Heart left ventricle (tissue), 16 donors: ENCODE measurements at regions not wholly inside any gene's neighbourhood (a gene's known extent, or its start where the extent isn't known, plus 50 kb on each side); places are given as distances from the start of the nearest gene placed in this dataset.

Source experiments
- ATAC-seq, 4 donors: fragments of 200-7000 bp; cut with Tn5 transposase; one replicate each; pipeline ENCODE4 v1.9.1; 2020 to 2022; ENCODE audit warnings: moderate library complexity in 4 of 4, mild to moderate bottlenecking in 3 of 4, moderate number of reproducible peaks in 1 of 4
- DNase-seq, 5 donors: peaks; one replicate each; pipeline ENCODE4 v3.0.0-alpha.2; 2020
- H3K27ac ChIP-seq, 12 donors: fragments of 200-600 bp; sonication (generic) in 4 of 12; one replicate each; pipeline versions ENCODE4 v1.5.0 to v1.8.0; 2016 to 2022; ENCODE audit warnings: mild to moderate bottlenecking in 2 of 12
- H3K27me3 ChIP-seq, 9 donors: fragments of 200-600 bp; sonication (generic) in 2 of 9; one replicate each; pipeline versions ENCODE4 v1.5.1 to v1.8.0; 2016 to 2022; ENCODE audit warnings: mild to moderate bottlenecking in 3 of 9
- H3K36me3 ChIP-seq, 9 donors: fragments of 200-600 bp; sonication (generic) in 2 of 9; one replicate each; pipeline versions ENCODE4 v1.5.0 to v1.8.0; 2018 to 2022; ENCODE audit warnings: mild to moderate bottlenecking in 2 of 9
- H3K4me1 ChIP-seq, 12 donors: fragments of 200-600 bp; sonication (generic) in 4 of 12; one replicate each; pipeline versions ENCODE4 v1.5.0 to v1.8.0; 2016 to 2022; ENCODE audit warnings: mild to moderate bottlenecking in 3 of 12
- H3K4me3 ChIP-seq, 12 donors: fragments of 200-600 bp; sonication (generic) in 4 of 12; one replicate each; pipeline versions ENCODE4 v1.5.0 to v1.8.0; 2017 to 2022; ENCODE audit warnings: mild to moderate bottlenecking in 9 of 12, moderate library complexity in 4 of 12
- H3K9me3 ChIP-seq, 12 donors: fragments of 200-600 bp; sonication (generic) in 4 of 12; one replicate each; pipeline versions ENCODE4 v1.5.0 to v1.8.0; 2016 to 2022; ENCODE audit warnings: mild to moderate bottlenecking in 1 of 12
- POLR2A ChIP-seq, 2 donors: fragments of 450-650 bp; IDR thresholded peaks; one replicate each; pipeline ENCODE4 v1.6.1; 2017; ENCODE audit warnings: antibody characterized with exemption in 2 of 2, mild to moderate bottlenecking in 2 of 2, moderate library complexity in 2 of 2
- WGBS, 4 donors: extraction: QIAGEN DNeasy Blood & Tissue Kit in 2 of 4; methylation state at CpG; one replicate each; pipeline versions ENCODE4 v1.1.5 to v1.1.7; 2013 to 2018; 5-methylcytosine and 5-hydroxymethylcytosine counted together
- intact Hi-C, 10 donors: fragments of 100-400 bp; cut with DNase I; formaldehyde crosslinking; loops; one replicate each; pipeline versions ENCODE4 v1.11.1 to v1.14.2; 2022
- TF ChIP-seq, protein P1 (sequence below), 12 donors: fragments of 200-600 bp; sonication (generic) in 4 of 12; IDR thresholded peaks; one replicate each; pipeline versions ENCODE4 v1.5.0 to v1.8.0; 2018 to 2022; ENCODE audit warnings: antibody characterized with exemption in 12 of 12, mild to moderate bottlenecking in 5 of 12
- donor health status: ischemic (EF 13 %, LVEDD 7.1; RV severe dilation, severe dysfunction).
- donor health status: healthy with polysubstance abuse.
- donor health status: DM: no; HTN: yes; CAD: no.
- donor health status: DM: no; HTN: no; CAD: no.
- donor health status: ischemic (EF 25% LVEDD 6.9; RV normal size, moderate dysfunction).
- donor health status: ischemic (EF 25% LVEDD 5.7; RV mildly dilated, moderate dysfunction).
- donor health status: healthy.
- donor health status: DM: yes; HTN: yes; CAD: no.
- donor health status: ischemic (EF 35%, LVEDD 5.7; RV mildly dilated, moderate dysfunction).
- donor health status: nonischemic (EF 11% LVEDD 7.7; RV severe dilation, severe dysfunction).
- donor health status: DM: yes; HTN: yes; CAD: no.
- donor health status: PGD.
- donor health status: ischemic (EF 29% LVEDD 5.4; RV normal size, mild dysfunction).
- donor health status: nonischemic (EF 23%, LVEDD 6.1; RV moderate dilation, normal function).

DNA sequence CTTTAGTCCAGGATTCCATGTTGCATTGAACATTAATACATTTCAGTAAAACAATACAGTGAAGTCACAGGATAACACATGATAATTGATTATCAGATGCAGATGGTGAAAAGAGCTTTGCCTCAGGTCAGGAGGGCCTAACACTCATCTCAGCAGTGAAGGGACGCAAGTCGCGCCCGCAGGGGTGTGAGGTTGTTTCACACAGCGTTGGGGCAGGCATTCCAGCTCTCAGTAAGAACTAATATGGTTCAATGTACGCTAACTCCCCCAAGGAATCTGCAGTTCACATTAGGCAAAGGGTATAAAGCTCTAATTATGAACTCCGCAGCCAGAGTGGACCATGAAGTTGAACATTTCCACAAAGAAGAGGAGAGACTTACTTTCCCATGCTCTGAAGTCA, 53.1 kb upstream of the ATL2 start:
- WGBS, 4 donors, result 81 to 91% (median 86%) methylated on average over 7 of the region's 7 CpGs
- H3K36me3 ChIP-seq, result no peaks in the 10 kb centered on the region
- no peaks in the 10 kb centered on the region for H3K27me3 ChIP-seq
- peaks cover 0 to 5% (median 1%) of the 10 kb centered on the region in 12 donors for H3K4me1 ChIP-seq
- intact Hi-C loops, result no loop called here
- ATAC-seq, result no peak
- H3K27ac ChIP-seq, result no peak overlapping the region
- no peak for DNase-seq
- no peaks in the 10 kb centered on the region for H3K9me3 ChIP-seq
- no peak overlapping the region for H3K4me3 ChIP-seq
- no peak for TF ChIP-seq POLR2A (IDR thresholded peaks at IDR 0.05)
- TF ChIP-seq, protein P1, sequence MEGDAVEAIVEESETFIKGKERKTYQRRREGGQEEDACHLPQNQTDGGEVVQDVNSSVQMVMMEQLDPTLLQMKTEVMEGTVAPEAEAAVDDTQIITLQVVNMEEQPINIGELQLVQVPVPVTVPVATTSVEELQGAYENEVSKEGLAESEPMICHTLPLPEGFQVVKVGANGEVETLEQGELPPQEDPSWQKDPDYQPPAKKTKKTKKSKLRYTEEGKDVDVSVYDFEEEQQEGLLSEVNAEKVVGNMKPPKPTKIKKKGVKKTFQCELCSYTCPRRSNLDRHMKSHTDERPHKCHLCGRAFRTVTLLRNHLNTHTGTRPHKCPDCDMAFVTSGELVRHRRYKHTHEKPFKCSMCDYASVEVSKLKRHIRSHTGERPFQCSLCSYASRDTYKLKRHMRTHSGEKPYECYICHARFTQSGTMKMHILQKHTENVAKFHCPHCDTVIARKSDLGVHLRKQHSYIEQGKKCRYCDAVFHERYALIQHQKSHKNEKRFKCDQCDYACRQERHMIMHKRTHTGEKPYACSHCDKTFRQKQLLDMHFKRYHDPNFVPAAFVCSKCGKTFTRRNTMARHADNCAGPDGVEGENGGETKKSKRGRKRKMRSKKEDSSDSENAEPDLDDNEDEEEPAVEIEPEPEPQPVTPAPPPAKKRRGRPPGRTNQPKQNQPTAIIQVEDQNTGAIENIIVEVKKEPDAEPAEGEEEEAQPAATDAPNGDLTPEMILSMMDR (IDR thresholded peaks at IDR 0.05), result no peak

DNA sequence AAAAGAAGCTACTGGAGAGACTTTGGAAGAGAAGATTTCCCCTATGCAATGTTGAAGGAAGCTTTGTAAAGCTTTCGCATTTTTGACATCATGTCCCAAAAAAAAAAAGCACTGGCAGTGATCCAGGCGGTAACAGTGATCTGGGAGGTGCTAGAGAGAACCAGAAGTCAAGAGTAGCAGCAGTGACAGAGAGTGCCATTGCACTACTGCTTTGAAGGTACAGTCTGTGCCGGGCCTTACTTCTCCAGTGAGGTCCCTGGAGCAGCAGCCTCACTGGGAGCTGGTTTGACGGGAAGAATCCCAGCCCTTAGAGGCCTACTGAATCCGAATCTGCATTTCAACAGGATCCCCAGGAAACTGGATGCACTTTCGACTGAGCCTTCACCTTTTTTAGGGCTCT, 50.9 kb upstream of the ATL2 start:
- H3K27ac ChIP-seq, result peak overlapping the region in 1 of 12 donors; percentile 40
- no peaks in the 10 kb centered on the region for H3K36me3 ChIP-seq
- no peak for DNase-seq
- 60 to 76% (median 71%) methylated on average over 6 of the region's 6 CpGs for whole genome bisulfite sequencing, 4 donors
- no peaks in the 10 kb centered on the region for H3K9me3 ChIP-seq
- H3K4me3 ChIP-seq, result no peak overlapping the region
- peaks cover 0 to 5% (median 1%) of the 10 kb centered on the region in 12 donors for H3K4me1 ChIP-seq
- no peaks in the 10 kb centered on the region for H3K27me3 ChIP-seq
- intact Hi-C loops, result no loop called here
- TF ChIP-seq, protein P1 (IDR thresholded peaks at IDR 0.05), result no peak
- TF ChIP-seq POLR2A (IDR thresholded peaks at IDR 0.05), result no peak
- ATAC-seq, result no peak

DNA sequence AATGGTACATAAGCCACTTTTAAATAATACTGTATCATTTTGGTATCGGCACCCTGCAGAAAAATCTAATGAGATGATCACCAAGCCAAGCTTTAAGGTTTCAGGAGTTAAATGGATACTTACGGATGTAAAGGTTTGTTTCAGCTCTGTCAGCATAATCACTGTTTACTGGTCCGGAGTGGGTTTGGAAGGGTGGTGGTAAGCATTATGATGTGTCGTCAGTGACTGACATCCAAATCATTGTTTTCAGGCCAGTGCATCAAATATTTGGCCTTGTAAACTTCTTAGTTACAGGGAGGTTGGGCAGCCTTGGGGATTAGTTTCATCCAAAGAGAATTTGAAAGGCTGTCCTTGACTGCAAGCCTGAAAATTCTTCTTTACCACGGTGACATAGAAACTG, 50.0 kb upstream of the ATL2 start:
- TF ChIP-seq, protein P1 (IDR thresholded peaks at IDR 0.05), result no peak
- no peak for TF ChIP-seq POLR2A (IDR thresholded peaks at IDR 0.05)
- Histone ChIP-seq H3K27me3 (no peaks in the 10 kb centered on the region), H3K4me3 (no peak overlapping the region), H3K27ac (no peak overlapping the region), H3K36me3 (no peaks in the 10 kb centered on the region), H3K9me3 (no peaks in the 10 kb centered on the region), H3K4me1 (peaks cover 0 to 5% (median 1%) of the 10 kb centered on the region in 12 donors)
- intact Hi-C loops, result no loop called here
- DNase-seq, result no peak
- ATAC-seq, result no peak
- WGBS, 4 donors, result 83 to 89% (median 86%) methylated on average over 5 of the region's 5 CpGs
